ENCODE measurements at regions not wholly inside any gene's neighbourhood (a gene's known extent, or its start where the extent isn't known, plus 50 kb on each side); places are given as distances from the start of the nearest gene placed in this dataset.

- Histone ChIP-seq H3K27ac (ENCODE audit: insufficient read depth, low read depth, low read length, poor library complexity, severe bottlenecking) (no peak overlapping the region), H3K27me3 (ENCODE audit: control insufficient read depth, insufficient read depth, low read length, poor library complexity, severe bottlenecking) (no peaks in the 10 kb centered on the region), H3K36me3 (ENCODE audit: control insufficient read depth, insufficient read depth, low read length) (no peaks in the 10 kb centered on the region), H3K4me1 (ENCODE audit: control insufficient read depth, insufficient read depth, low read length) (no peaks in the 10 kb centered on the region), H3K9me3 (ENCODE audit: control insufficient read depth, low read length) (no peaks in the 10 kb centered on the region), H3K4me3 (ENCODE audit: insufficient read depth, low read depth, low read length) (no peak overlapping the region)
- 92 to 100% methylated on average over 2 of the region's 2 CpGs for WGBS, 2 experiments
These were observed 379.2 kb downstream of the KDM5D start for GRCh38 chrY:19365321-19365720.

- Histone ChIP-seq H3K4me1 (ENCODE audit: control insufficient read depth, insufficient read depth, low read length) (no peaks in the 10 kb centered on the region), H3K9me3 (ENCODE audit: control insufficient read depth, low read length) (no peaks in the 10 kb centered on the region), H3K27me3 (ENCODE audit: control insufficient read depth, insufficient read depth, low read length, poor library complexity, severe bottlenecking) (no peaks in the 10 kb centered on the region), H3K27ac (ENCODE audit: insufficient read depth, low read depth, low read length, poor library complexity, severe bottlenecking) (no peak overlapping the region), H3K36me3 (ENCODE audit: control insufficient read depth, insufficient read depth, low read length) (no peaks in the 10 kb centered on the region), H3K4me3 (ENCODE audit: insufficient read depth, low read depth, low read length) (no peak overlapping the region)
- 100% methylated on average over 1 of the region's 1 CpG; no CpG with 5 or more reads in 1 of the 2 experiments for WGBS, 2 experiments
These were observed 387.3 kb downstream of the KDM5D start for GRCh38 chrY:19357249-19357648.

- no peaks in the 10 kb centered on the region for H3K4me1 ChIP-seq (ENCODE audit: control insufficient read depth, insufficient read depth, low read length)
- no peak overlapping the region for H3K4me3 ChIP-seq (ENCODE audit: insufficient read depth, low read depth, low read length)
These were observed 387.8 kb downstream of the KDM5D start for GRCh38 chrY:19356735-19357134.

GRCh38 chrY:19354857-19355173 is 389.7 kb downstream of the KDM5D start:
- 94 to 96% methylated on average over 1 of the region's 1 CpG for WGBS, 2 experiments
- Histone ChIP-seq H3K36me3 (ENCODE audit: control insufficient read depth, insufficient read depth, low read length) (no peaks in the 10 kb centered on the region), H3K27ac (ENCODE audit: insufficient read depth, low read depth, low read length, poor library complexity, severe bottlenecking) (no peak overlapping the region), H3K4me3 (ENCODE audit: insufficient read depth, low read depth, low read length) (no peak overlapping the region), H3K9me3 (ENCODE audit: control insufficient read depth, low read length) (no peaks in the 10 kb centered on the region), H3K4me1 (ENCODE audit: control insufficient read depth, insufficient read depth, low read length) (no peaks in the 10 kb centered on the region), H3K27me3 (ENCODE audit: control insufficient read depth, insufficient read depth, low read length, poor library complexity, severe bottlenecking) (no peaks in the 10 kb centered on the region)

More at GRCh38 chrY:19356735-19357134, 387.8 kb downstream of the KDM5D start:
- Histone ChIP-seq H3K36me3 (ENCODE audit: control insufficient read depth, insufficient read depth, low read length) (no peaks in the 10 kb centered on the region), H3K9me3 (ENCODE audit: control insufficient read depth, low read length) (no peaks in the 10 kb centered on the region), H3K27me3 (ENCODE audit: control insufficient read depth, insufficient read depth, low read length, poor library complexity, severe bottlenecking) (no peaks in the 10 kb centered on the region), H3K27ac (ENCODE audit: insufficient read depth, low read depth, low read length, poor library complexity, severe bottlenecking) (no peak overlapping the region)

- no peaks in the 10 kb centered on the region for H3K4me1 ChIP-seq (ENCODE audit: control insufficient read depth, insufficient read depth, low read length)
- 96 to 97% methylated on average over 4 of the region's 4 CpGs for WGBS, 2 experiments
These were observed 390.3 kb downstream of the KDM5D start for GRCh38 chrY:19354061-19354856.

GRCh38 chrY:19351616-19352015 is 392.9 kb downstream of the KDM5D start:
- H3K27ac ChIP-seq (ENCODE audit: insufficient read depth, low read depth, low read length, poor library complexity, severe bottlenecking): no peak overlapping the region
- 87 to 89% methylated on average over 2 of the region's 2 CpGs for WGBS, 2 experiments
- H3K4me3 ChIP-seq (ENCODE audit: insufficient read depth, low read depth, low read length): no peak overlapping the region
- no peaks in the 10 kb centered on the region for H3K27me3 ChIP-seq (ENCODE audit: control insufficient read depth, insufficient read depth, low read length, poor library complexity, severe bottlenecking)
- H3K4me1 ChIP-seq (ENCODE audit: control insufficient read depth, insufficient read depth, low read length): no peaks in the 10 kb centered on the region
- no peaks in the 10 kb centered on the region for H3K36me3 ChIP-seq (ENCODE audit: control insufficient read depth, insufficient read depth, low read length)
- no peaks in the 10 kb centered on the region for H3K9me3 ChIP-seq (ENCODE audit: control insufficient read depth, low read length)

More at GRCh38 chrY:19354061-19354856, 390.3 kb downstream of the KDM5D start:
- no peak overlapping the region for H3K27ac ChIP-seq (ENCODE audit: insufficient read depth, low read depth, low read length, poor library complexity, severe bottlenecking)
- H3K36me3 ChIP-seq (ENCODE audit: control insufficient read depth, insufficient read depth, low read length): no peaks in the 10 kb centered on the region
- H3K9me3 ChIP-seq (ENCODE audit: control insufficient read depth, low read length): no peaks in the 10 kb centered on the region
- no peaks in the 10 kb centered on the region for H3K27me3 ChIP-seq (ENCODE audit: control insufficient read depth, insufficient read depth, low read length, poor library complexity, severe bottlenecking)
- H3K4me3 ChIP-seq (ENCODE audit: insufficient read depth, low read depth, low read length): no peak overlapping the region

GRCh38 chrY:19321701-19322100 is 422.8 kb downstream of the KDM5D start:
- 84 to 87% methylated on average over 3 of the region's 3 CpGs for WGBS, 2 experiments
- no peaks in the 10 kb centered on the region for H3K4me1 ChIP-seq (ENCODE audit: control insufficient read depth, insufficient read depth, low read length)
- H3K27ac ChIP-seq (ENCODE audit: insufficient read depth, low read depth, low read length, poor library complexity, severe bottlenecking): no peak overlapping the region
- no peaks in the 10 kb centered on the region for H3K9me3 ChIP-seq (ENCODE audit: control insufficient read depth, low read length)
- H3K4me3 ChIP-seq (ENCODE audit: insufficient read depth, low read depth, low read length): no peak overlapping the region
- H3K27me3 ChIP-seq (ENCODE audit: control insufficient read depth, insufficient read depth, low read length, poor library complexity, severe bottlenecking): no peaks in the 10 kb centered on the region
- H3K36me3 ChIP-seq (ENCODE audit: control insufficient read depth, insufficient read depth, low read length): no peaks in the 10 kb centered on the region

GRCh38 chrY:19319135-19319534 is 425.4 kb downstream of the KDM5D start:
- 87 to 100% methylated on average over 3 of the region's 3 CpGs for WGBS, 2 experiments
- H3K27me3 ChIP-seq (ENCODE audit: control insufficient read depth, insufficient read depth, low read length, poor library complexity, severe bottlenecking): no peaks in the 10 kb centered on the region
- H3K9me3 ChIP-seq (ENCODE audit: control insufficient read depth, low read length): no peaks in the 10 kb centered on the region

GRCh38 chrY:19317271-19317987 is 427.1 kb downstream of the KDM5D start:
- no peaks in the 10 kb centered on the region for H3K36me3 ChIP-seq (ENCODE audit: control insufficient read depth, insufficient read depth, low read length)
- no peaks in the 10 kb centered on the region for H3K4me1 ChIP-seq (ENCODE audit: control insufficient read depth, insufficient read depth, low read length)
- H3K27ac ChIP-seq (ENCODE audit: insufficient read depth, low read depth, low read length, poor library complexity, severe bottlenecking): no peak overlapping the region
- 87% methylated on average over 1 of the region's 1 CpG; no CpG with 5 or more reads in 1 of the 2 experiments for WGBS, 2 experiments
- no peaks in the 10 kb centered on the region for H3K9me3 ChIP-seq (ENCODE audit: control insufficient read depth, low read length)
- no peaks in the 10 kb centered on the region for H3K27me3 ChIP-seq (ENCODE audit: control insufficient read depth, insufficient read depth, low read length, poor library complexity, severe bottlenecking)
- no peak overlapping the region for H3K4me3 ChIP-seq (ENCODE audit: insufficient read depth, low read depth, low read length)

More at GRCh38 chrY:19319135-19319534, 425.4 kb downstream of the KDM5D start:
- Histone ChIP-seq H3K27ac (ENCODE audit: insufficient read depth, low read depth, low read length, poor library complexity, severe bottlenecking) (no peak overlapping the region), H3K36me3 (ENCODE audit: control insufficient read depth, insufficient read depth, low read length) (no peaks in the 10 kb centered on the region), H3K4me1 (ENCODE audit: control insufficient read depth, insufficient read depth, low read length) (no peaks in the 10 kb centered on the region), H3K4me3 (ENCODE audit: insufficient read depth, low read depth, low read length) (no peak overlapping the region)

- no peaks in the 10 kb centered on the region for H3K27me3 ChIP-seq (ENCODE audit: control insufficient read depth, insufficient read depth, low read length, poor library complexity, severe bottlenecking)
- no peak overlapping the region for H3K4me3 ChIP-seq (ENCODE audit: insufficient read depth, low read depth, low read length)
- H3K4me1 ChIP-seq (ENCODE audit: control insufficient read depth, insufficient read depth, low read length): no peaks in the 10 kb centered on the region
- H3K36me3 ChIP-seq (ENCODE audit: control insufficient read depth, insufficient read depth, low read length): no peaks in the 10 kb centered on the region
- H3K27ac ChIP-seq (ENCODE audit: insufficient read depth, low read depth, low read length, poor library complexity, severe bottlenecking): no peak overlapping the region
- no peaks in the 10 kb centered on the region for H3K9me3 ChIP-seq (ENCODE audit: control insufficient read depth, low read length)
These were observed 436.9 kb downstream of the KDM5D start for GRCh38 chrY:19307627-19308026.
